ENCODE measurements at regions not wholly inside any gene's neighbourhood (a gene's known extent, or its start where the extent isn't known, plus 50 kb on each side); places are given as distances from the start of the nearest gene placed in this dataset.

DNA sequence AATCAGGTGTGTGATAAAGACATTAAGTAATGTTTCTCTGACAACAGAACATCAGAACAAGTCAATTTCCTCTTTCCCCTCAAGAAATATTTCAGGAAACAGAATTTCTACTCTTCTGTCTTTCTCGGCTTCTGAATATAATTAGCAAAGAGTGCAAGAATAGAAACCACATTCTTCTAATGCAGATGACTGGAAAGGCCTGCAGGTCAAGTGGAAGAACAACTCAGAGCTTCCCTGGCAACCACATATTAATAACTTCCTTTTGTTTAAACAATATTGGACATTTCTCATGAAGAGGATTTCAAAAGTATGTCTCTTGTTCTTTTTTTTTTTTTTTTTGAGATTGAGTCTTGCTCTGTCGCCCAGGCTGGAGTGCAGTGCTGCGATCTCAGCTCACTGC, 225.5 kb downstream of the PARM1 start:
- no peaks in the 10 kb centered on the region for H3K36me3 ChIP-seq
- intact Hi-C loops (cut with DNase I), result no loop called here
- DNase-seq (no peak), ATAC-seq (no peak)
- TF ChIP-seq, protein P1, sequence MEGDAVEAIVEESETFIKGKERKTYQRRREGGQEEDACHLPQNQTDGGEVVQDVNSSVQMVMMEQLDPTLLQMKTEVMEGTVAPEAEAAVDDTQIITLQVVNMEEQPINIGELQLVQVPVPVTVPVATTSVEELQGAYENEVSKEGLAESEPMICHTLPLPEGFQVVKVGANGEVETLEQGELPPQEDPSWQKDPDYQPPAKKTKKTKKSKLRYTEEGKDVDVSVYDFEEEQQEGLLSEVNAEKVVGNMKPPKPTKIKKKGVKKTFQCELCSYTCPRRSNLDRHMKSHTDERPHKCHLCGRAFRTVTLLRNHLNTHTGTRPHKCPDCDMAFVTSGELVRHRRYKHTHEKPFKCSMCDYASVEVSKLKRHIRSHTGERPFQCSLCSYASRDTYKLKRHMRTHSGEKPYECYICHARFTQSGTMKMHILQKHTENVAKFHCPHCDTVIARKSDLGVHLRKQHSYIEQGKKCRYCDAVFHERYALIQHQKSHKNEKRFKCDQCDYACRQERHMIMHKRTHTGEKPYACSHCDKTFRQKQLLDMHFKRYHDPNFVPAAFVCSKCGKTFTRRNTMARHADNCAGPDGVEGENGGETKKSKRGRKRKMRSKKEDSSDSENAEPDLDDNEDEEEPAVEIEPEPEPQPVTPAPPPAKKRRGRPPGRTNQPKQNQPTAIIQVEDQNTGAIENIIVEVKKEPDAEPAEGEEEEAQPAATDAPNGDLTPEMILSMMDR (IDR thresholded peaks at IDR 0.05), result no peak
- TF ChIP-seq POLR2A (IDR thresholded peaks at IDR 0.05), result no peak
- H3K4me1 ChIP-seq, result no peaks in the 10 kb centered on the region
- no peak overlapping the region for H3K4me3 ChIP-seq
- H3K27me3 ChIP-seq, result peaks cover 0 to 4% (median 0%) of the 10 kb centered on the region in 9 donors
- no peak overlapping the region for H3K27ac ChIP-seq
- peaks cover 0 to 28% (median 11%) of the 10 kb centered on the region in 12 donors for H3K9me3 ChIP-seq
- 44 to 80% (median 66%) methylated on average over 3 of the region's 3 CpGs for WGBS, 4 donors

DNA sequence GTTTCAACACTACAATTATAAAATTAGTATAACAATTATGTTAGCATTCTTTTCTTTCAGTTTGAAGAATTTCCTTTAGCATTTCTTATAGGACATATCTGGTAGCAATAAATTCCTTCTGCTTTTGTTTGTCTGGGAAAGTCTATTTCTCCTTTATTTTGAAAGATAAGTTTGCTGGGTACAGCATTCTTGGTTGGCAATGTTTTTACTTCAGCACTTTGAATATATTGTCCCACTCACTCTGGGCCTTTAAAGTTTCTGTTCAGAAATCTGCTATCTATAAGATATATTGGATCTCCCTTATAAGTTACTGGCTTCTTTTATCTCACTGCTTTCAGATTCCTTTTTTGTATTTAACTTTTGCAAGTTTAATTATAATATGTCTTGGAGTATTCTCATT, 222.1 kb downstream of the PARM1 start:
- no peak for ATAC-seq
- no peak for TF ChIP-seq POLR2A (IDR thresholded peaks at IDR 0.05)
- TF ChIP-seq, protein P1 (IDR thresholded peaks at IDR 0.05), result no peak
- H3K36me3 ChIP-seq, result no peaks in the 10 kb centered on the region
- no peak for DNase-seq
- no peaks in the 10 kb centered on the region for H3K4me1 ChIP-seq
- H3K4me3 ChIP-seq, result no peak overlapping the region
- peaks cover 0 to 4% (median 0%) of the 10 kb centered on the region in 9 donors for H3K27me3 ChIP-seq
- H3K9me3 ChIP-seq, result peaks cover 0 to 33% (median 11%) of the 10 kb centered on the region in 12 donors
- intact Hi-C loops (cut with DNase I), result no loop called here
- no peak overlapping the region for H3K27ac ChIP-seq

DNA sequence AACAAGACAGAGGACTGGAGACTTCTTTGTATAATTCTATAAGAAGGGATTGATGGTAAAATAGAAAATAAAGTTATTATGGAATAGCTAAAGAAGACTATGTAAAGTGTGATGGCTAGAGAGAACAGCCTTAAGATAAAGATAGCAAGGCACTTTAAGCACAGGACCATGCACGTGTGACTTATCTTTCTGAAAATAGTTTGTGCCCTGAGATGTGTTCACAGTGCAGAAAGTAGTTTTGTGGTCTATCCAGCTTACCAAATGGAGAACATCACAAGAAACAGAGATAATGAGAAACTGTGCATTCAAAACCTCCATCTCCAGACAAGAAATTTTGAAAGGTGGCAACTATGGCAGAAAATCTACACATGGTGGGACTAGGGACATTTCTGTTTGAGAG, 213.3 kb downstream of the PARM1 start:
- WGBS, 4 donors, result 18 to 35% (median 30%) methylated on average over 1 of the region's 1 CpG

DNA sequence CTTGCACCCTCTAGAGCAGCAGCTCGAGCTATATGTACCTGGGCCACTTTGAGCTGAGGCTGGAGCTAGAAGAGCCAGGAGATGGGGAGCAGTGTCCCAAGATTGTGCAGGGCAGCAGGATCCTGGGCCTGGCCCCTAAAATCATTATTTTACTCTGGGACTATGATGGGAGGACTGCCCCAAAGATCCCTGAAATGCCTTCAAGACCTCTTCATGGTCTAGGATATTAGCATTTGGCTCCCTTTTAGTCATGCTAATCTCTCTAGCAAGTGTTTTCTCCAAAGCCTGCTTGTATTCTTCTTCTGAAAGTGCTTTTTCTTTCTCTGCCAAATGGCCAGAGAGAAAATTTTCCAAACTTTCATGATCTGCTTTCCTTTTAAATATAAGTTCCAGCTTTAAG, 211.6 kb downstream of the PARM1 start:
- ATAC-seq (no peak), DNase-seq (no peak)
- Histone ChIP-seq H3K27ac (no peak overlapping the region), H3K4me1 (peaks cover 0 to 5% (median 0%) of the 10 kb centered on the region in 12 donors), H3K27me3 (no peaks in the 10 kb centered on the region), H3K36me3 (no peaks in the 10 kb centered on the region), H3K4me3 (no peak overlapping the region), H3K9me3 (no peaks in the 10 kb centered on the region)
- intact Hi-C loops (cut with DNase I), result no loop called here
- 63 to 71% (median 67%) methylated on average over 1 of the region's 1 CpG for WGBS, 4 donors
- no peak for TF ChIP-seq POLR2A (IDR thresholded peaks at IDR 0.05)
- TF ChIP-seq, protein P1 (IDR thresholded peaks at IDR 0.05), result no peak

More for the DNA sequence above, 213.3 kb downstream of the PARM1 start:
- ATAC-seq (no peak), DNase-seq (no peak)
- no peaks in the 10 kb centered on the region for H3K27me3 ChIP-seq
- no peak overlapping the region for H3K4me3 ChIP-seq
- TF ChIP-seq, protein P1 (IDR thresholded peaks at IDR 0.05), result no peak
- TF ChIP-seq POLR2A (IDR thresholded peaks at IDR 0.05), result no peak
- intact Hi-C loops (cut with DNase I), result no loop called here
- H3K9me3 ChIP-seq, result no peaks in the 10 kb centered on the region
- H3K36me3 ChIP-seq, result no peaks in the 10 kb centered on the region
- no peak overlapping the region for H3K27ac ChIP-seq
- peaks cover 0 to 5% (median 0%) of the 10 kb centered on the region in 12 donors for H3K4me1 ChIP-seq

Measured in heart left ventricle (tissue), 16 donors.